ENCODE measurements at regions not wholly inside any gene's neighbourhood (a gene's known extent, or its start where the extent isn't known, plus 50 kb on each side); places are given as distances from the start of the nearest gene placed in this dataset.

- TF ChIP-seq, protein P1, sequence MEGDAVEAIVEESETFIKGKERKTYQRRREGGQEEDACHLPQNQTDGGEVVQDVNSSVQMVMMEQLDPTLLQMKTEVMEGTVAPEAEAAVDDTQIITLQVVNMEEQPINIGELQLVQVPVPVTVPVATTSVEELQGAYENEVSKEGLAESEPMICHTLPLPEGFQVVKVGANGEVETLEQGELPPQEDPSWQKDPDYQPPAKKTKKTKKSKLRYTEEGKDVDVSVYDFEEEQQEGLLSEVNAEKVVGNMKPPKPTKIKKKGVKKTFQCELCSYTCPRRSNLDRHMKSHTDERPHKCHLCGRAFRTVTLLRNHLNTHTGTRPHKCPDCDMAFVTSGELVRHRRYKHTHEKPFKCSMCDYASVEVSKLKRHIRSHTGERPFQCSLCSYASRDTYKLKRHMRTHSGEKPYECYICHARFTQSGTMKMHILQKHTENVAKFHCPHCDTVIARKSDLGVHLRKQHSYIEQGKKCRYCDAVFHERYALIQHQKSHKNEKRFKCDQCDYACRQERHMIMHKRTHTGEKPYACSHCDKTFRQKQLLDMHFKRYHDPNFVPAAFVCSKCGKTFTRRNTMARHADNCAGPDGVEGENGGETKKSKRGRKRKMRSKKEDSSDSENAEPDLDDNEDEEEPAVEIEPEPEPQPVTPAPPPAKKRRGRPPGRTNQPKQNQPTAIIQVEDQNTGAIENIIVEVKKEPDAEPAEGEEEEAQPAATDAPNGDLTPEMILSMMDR (IDR thresholded peaks at IDR 0.05), result no peak
- no peak for TF ChIP-seq EZH2 (IDR thresholded peaks at IDR 0.05; ENCODE audit: borderline replicate concordance, insufficient read depth, low read depth, low read length, poor library complexity, severe bottlenecking)
Measured at GRCh38 chr2:145666552-145666951, 1146.6 kb upstream of the ZEB2 start.
